OCI-LY1 (cell line): ENCODE measurements at regions not wholly inside any gene's neighbourhood (a gene's known extent, or its start where the extent isn't known, plus 50 kb on each side); places are given as distances from the start of the nearest gene placed in this dataset.

Source experiments
- H2AFZ ChIP-seq: fragments of 200-600 bp; sonication (generic), shearing (Covaris generic); 2 replicates; pipeline ENCODE4 v1.6.0; 2014; ENCODE audit warnings: antibody characterized with exemption, mild to moderate bottlenecking, low read length
- H3F3A ChIP-seq: fragments of 200-600 bp; sonication (generic), shearing (Covaris generic); 2 replicates; pipeline ENCODE4 v1.6.0; 2014; ENCODE audit warnings: mild to moderate bottlenecking, antibody characterized with exemption, low read length, moderate library complexity; ENCODE audit not compliant: insufficient read depth
- H3K27ac ChIP-seq: fragments of 200-600 bp; sonication (generic); 2 replicates; pipeline ENCODE4 v1.5.1; 2014; ENCODE audit warnings: low read length, mixed run types, mild to moderate bottlenecking, low read depth; ENCODE audit not compliant: poor library complexity, severe bottlenecking
- H3K27me3 ChIP-seq: fragments of 200-600 bp; sonication (generic); 2 replicates; pipeline ENCODE4 v1.6.0; 2014; ENCODE audit warnings: antibody characterized with exemption, mild to moderate bottlenecking, low read length, moderate library complexity; ENCODE audit not compliant: insufficient read depth
- H3K36me3 ChIP-seq: fragments of 200-600 bp; sonication (generic); 2 replicates; pipeline ENCODE4 v1.6.1; 2014; ENCODE audit warnings: mild to moderate bottlenecking, antibody characterized with exemption, low read length, moderate library complexity, mixed read lengths; ENCODE audit not compliant: insufficient read depth
- H3K4me1 ChIP-seq: fragments of 200-600 bp; sonication (generic); 2 replicates; pipeline ENCODE4 v1.5.1; 2014; ENCODE audit warnings: mild to moderate bottlenecking, low read length, moderate library complexity; ENCODE audit not compliant: insufficient read depth, severe bottlenecking
- H3K4me2 ChIP-seq: fragments of 200-600 bp; sonication (generic), shearing (Covaris generic); 2 replicates; pipeline ENCODE4 v1.6.1; 2014; ENCODE audit warnings: low read length
- H3K4me3 ChIP-seq: fragments of 200-600 bp; sonication (generic); 2 replicates; pipeline ENCODE4 v1.5.1; 2014; ENCODE audit warnings: low read length, low read depth, mild to moderate bottlenecking, mixed read lengths; ENCODE audit not compliant: poor library complexity, severe bottlenecking
- H3K79me2 ChIP-seq: fragments of 200-600 bp; shearing (Covaris generic); 2 replicates; pipeline ENCODE4 v1.6.1; 2016; ENCODE audit warnings: mixed run types, low read length, mixed read lengths; ENCODE audit not compliant: insufficient read depth
- H3K9ac ChIP-seq: fragments of 200-600 bp; sonication (generic), shearing (Covaris generic); 2 replicates; pipeline ENCODE4 v1.6.1; 2014; ENCODE audit warnings: mild to moderate bottlenecking, low read length, mixed read lengths
- H3K9me2 ChIP-seq: fragments of 200-600 bp; sonication (generic), shearing (Covaris generic); 2 replicates; pipeline ENCODE4 v1.6.1; 2014; ENCODE audit warnings: low read depth, mild to moderate bottlenecking, low read length, mixed read lengths
- H3K9me3 ChIP-seq: fragments of 200-600 bp; shearing (Covaris generic); 2 replicates; pipeline ENCODE4 v1.6.1; 2014; ENCODE audit warnings: low read length, mixed read lengths
- H4K20me1 ChIP-seq: fragments of 200-600 bp; sonication (generic), shearing (Covaris generic); 2 replicates; pipeline ENCODE4 v1.6.0; 2016; ENCODE audit warnings: mild to moderate bottlenecking, low read length; ENCODE audit not compliant: insufficient read depth
- CTCF ChIP-seq: fragments of 200-600 bp; sonication (generic), shearing (Covaris generic); IDR thresholded peaks from 2 replicates; pipeline ENCODE4 v1.5.1; 2017; ENCODE audit warnings: mild to moderate bottlenecking, antibody characterized with exemption, low read length, moderate library complexity, mixed read lengths
- EZH2 ChIP-seq: fragments of 200-600 bp; sonication (generic), shearing (Covaris generic); IDR thresholded peaks from 2 replicates; pipeline ENCODE4 v1.8.0; 2017; ENCODE audit warnings: borderline replicate concordance, mixed run types, mild to moderate bottlenecking, antibody characterized with exemption, low read length, moderate library complexity, mixed read lengths

GRCh38 chr9:23379842-23380241 is 446.2 kb downstream of the ELAVL2 start:
- H3K9me2 ChIP-seq = no peaks in the 10 kb centered on the region
- no peak overlapping the region for H3K9ac ChIP-seq
- no peaks in the 10 kb centered on the region for H3K27me3 ChIP-seq
- H3K4me3 ChIP-seq = no peak overlapping the region
- TF ChIP-seq CTCF = no peak
- no peak for TF ChIP-seq EZH2
- H3K9me3 ChIP-seq = no peaks in the 10 kb centered on the region
- no peaks in the 10 kb centered on the region for H3F3A ChIP-seq
- H3K4me1 ChIP-seq = no peaks in the 10 kb centered on the region
- no peak overlapping the region for H2AFZ ChIP-seq
- no peaks in the 10 kb centered on the region for H4K20me1 ChIP-seq
- H3K27ac ChIP-seq = no peak overlapping the region
- H3K79me2 ChIP-seq = no peaks in the 10 kb centered on the region
- H3K4me2 ChIP-seq = no peak overlapping the region
- no peaks in the 10 kb centered on the region for H3K36me3 ChIP-seq

GRCh38 chr9:23380821-23381220 is 445.2 kb downstream of the ELAVL2 start:
- no peaks in the 10 kb centered on the region for H3K9me3 ChIP-seq
- no peak overlapping the region for H2AFZ ChIP-seq
- no peaks in the 10 kb centered on the region for H4K20me1 ChIP-seq
- H3K4me2 ChIP-seq = no peak overlapping the region
- TF ChIP-seq CTCF (no peak), EZH2 (no peak)
- no peaks in the 10 kb centered on the region for H3K9me2 ChIP-seq
- no peaks in the 10 kb centered on the region for H3K79me2 ChIP-seq
- no peak overlapping the region for H3K4me3 ChIP-seq
- no peaks in the 10 kb centered on the region for H3K36me3 ChIP-seq
- H3K9ac ChIP-seq = no peak overlapping the region
- H3F3A ChIP-seq = no peaks in the 10 kb centered on the region
- no peaks in the 10 kb centered on the region for H3K27me3 ChIP-seq
- no peaks in the 10 kb centered on the region for H3K4me1 ChIP-seq
- no peak overlapping the region for H3K27ac ChIP-seq

GRCh38 chr9:23382418-23382817 is 443.6 kb downstream of the ELAVL2 start:
- Histone ChIP-seq H3K4me1 (no peaks in the 10 kb centered on the region), H3K4me2 (no peak overlapping the region), H3K9ac (no peak overlapping the region), H3K9me2 (no peaks in the 10 kb centered on the region), H2AFZ (no peak overlapping the region), H3K9me3 (no peaks in the 10 kb centered on the region), H3K4me3 (no peak overlapping the region), H3K27me3 (no peaks in the 10 kb centered on the region), H4K20me1 (no peaks in the 10 kb centered on the region), H3F3A (no peaks in the 10 kb centered on the region), H3K79me2 (no peaks in the 10 kb centered on the region), H3K27ac (no peak overlapping the region), H3K36me3 (no peaks in the 10 kb centered on the region)
- no peak for TF ChIP-seq CTCF
- no peak for TF ChIP-seq EZH2
